Epithelial cell of proximal tubule (primary cell): ENCODE measurements at regions not wholly inside any gene's neighbourhood (a gene's known extent, or its start where the extent isn't known, plus 50 kb on each side); places are given as distances from the start of the nearest gene placed in this dataset.

ENCODE experiments used
- DNase-seq: peaks from one replicate; pipeline ENCODE4 v3.0.0-alpha.2; 2011; ENCODE audit warnings: low read depth
- H3K4me3 ChIP-seq: 2 replicates; pipeline ENCODE4 v1.5.1; 2011; ENCODE audit warnings: low read depth, mild to moderate bottlenecking, low read length
- TF ChIP-seq, protein P1 (sequence below): conservative IDR thresholded peaks from 2 replicates; pipeline ENCODE4 v1.5.1; 2012; ENCODE audit warnings: low read depth, mild to moderate bottlenecking, low read length

DNA sequence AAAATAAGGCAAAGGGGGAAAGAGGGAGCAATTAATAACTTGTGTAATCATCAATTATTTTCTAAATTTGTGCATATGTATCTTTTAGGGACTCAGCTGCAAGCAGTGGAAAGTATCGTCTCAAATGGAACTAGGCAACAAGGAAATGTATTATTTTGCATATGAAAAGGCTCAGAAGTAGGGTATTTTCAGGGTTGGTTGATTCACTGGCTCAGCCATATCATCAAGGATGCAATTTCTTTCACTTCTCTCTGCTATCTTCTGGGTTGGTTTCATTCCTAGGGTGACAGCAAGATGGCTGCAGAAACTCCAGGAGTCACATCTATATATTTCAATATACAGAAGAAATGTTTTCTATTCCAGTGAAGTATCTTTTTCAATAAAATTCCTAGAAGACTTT, 509.8 kb downstream of the DMAC1 start:
- TF ChIP-seq, protein P1, sequence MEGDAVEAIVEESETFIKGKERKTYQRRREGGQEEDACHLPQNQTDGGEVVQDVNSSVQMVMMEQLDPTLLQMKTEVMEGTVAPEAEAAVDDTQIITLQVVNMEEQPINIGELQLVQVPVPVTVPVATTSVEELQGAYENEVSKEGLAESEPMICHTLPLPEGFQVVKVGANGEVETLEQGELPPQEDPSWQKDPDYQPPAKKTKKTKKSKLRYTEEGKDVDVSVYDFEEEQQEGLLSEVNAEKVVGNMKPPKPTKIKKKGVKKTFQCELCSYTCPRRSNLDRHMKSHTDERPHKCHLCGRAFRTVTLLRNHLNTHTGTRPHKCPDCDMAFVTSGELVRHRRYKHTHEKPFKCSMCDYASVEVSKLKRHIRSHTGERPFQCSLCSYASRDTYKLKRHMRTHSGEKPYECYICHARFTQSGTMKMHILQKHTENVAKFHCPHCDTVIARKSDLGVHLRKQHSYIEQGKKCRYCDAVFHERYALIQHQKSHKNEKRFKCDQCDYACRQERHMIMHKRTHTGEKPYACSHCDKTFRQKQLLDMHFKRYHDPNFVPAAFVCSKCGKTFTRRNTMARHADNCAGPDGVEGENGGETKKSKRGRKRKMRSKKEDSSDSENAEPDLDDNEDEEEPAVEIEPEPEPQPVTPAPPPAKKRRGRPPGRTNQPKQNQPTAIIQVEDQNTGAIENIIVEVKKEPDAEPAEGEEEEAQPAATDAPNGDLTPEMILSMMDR = no peak
- no peak for DNase-seq
- no peak overlapping the region for H3K4me3 ChIP-seq

DNA sequence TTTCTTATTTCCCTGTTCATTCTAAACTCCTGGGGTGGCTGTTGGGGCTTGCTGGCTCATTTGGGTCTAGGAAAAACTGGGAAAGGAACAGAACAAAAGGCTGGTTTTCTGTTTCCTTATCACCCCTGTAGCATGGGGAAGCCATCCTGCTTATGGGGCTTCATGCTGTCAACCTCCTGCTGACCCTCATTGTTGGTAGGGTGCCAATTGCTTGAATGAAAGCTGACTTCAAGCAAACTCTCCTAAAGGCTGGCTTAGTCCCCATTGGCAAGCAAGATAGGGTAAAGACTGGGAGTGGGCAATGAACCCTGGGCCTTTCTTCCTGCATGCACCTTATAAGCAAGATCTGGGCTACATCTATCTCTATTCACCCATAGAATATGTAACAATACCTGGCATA, 511.6 kb downstream of the DMAC1 start:
- TF ChIP-seq, protein P1 = no peak
- DNase-seq = no peak
- no peak overlapping the region for H3K4me3 ChIP-seq

DNA sequence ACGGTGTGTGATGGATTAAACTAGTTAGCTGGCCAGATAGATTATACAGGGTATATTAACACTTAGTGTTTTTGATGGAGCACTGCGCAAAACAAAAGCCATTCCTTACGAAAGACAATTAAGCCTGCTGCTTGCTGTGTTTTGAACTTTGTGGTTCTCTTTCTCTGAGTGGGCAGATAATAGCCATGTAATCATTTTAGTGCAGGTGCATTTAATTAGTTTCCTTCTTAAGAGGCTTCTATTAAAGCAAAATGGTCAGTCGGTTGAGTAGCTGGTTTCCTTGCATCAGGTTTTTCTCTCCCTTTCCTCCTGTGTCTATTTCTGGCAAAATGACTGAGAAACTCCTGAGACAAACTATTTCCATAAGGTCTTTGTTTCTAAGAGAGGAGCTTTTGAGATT, 512.5 kb downstream of the DMAC1 start:
- TF ChIP-seq, protein P1 = no peak
- no peak for DNase-seq
- no peak overlapping the region for H3K4me3 ChIP-seq

DNA sequence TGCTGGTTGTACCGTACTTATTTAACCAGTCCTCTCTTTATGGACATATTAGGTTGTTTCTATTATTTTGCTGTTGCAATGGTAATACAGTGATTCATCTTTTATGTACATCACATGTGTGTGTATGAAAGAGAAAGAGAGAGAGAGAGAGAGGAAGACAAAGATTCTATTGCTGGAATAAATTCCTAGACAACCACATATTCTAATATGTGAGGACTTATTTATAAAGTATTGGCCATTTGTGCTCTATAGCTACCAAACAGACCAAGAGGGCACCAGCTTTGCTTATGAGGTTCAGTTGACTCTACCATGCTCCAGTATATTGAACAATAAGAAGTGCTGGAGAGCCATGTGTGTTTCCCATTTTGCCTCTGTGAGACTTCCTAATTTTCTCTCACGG, 513.5 kb downstream of the DMAC1 start:
- no peak overlapping the region for H3K4me3 ChIP-seq
- TF ChIP-seq, protein P1 = no peak
- DNase-seq = no peak

DNA sequence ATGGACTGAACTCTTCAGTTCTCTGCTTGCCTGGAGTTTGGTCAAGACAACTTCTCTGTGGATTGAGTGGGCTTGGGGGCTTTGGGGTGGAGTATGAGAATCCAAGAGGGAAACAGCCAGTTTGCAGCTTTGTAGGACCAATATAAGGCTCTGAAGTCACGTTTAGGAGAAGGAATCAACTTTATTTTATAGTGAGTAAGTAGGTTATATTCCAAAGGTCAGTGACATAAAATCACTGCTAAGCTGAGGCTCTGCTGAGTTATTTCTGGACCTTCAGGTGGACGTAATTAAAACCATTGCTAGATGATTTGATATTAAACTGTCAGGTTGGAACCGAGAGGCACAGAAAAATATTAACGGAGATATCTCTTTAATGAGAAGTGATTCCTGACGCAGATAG, 514.4 kb downstream of the DMAC1 start:
- H3K4me3 ChIP-seq = no peak overlapping the region
- DNase-seq = no peak
- TF ChIP-seq, protein P1 = no peak

DNA sequence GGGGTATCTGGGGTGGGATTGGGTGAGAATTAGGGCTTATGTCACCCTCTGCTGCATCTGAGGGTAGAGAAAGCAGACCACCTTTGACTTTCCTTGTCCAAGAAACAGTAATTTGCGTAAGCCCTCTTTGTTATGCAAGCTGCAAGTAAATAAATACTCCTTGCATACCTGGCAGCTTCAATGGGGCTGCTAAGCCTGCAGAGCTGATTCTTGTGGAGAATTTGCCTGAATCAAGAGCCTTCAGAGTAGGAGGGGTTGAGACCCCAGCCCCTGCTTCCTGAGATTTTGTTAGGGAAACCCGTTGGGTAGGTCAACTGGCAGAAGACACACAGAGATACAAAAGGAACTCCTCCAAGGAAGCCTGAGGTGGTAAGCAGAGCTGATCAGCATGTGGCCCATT, 515.1 kb downstream of the DMAC1 start:
- DNase-seq = no peak
- TF ChIP-seq, protein P1 = no peak
- H3K4me3 ChIP-seq = no peak overlapping the region

DNA sequence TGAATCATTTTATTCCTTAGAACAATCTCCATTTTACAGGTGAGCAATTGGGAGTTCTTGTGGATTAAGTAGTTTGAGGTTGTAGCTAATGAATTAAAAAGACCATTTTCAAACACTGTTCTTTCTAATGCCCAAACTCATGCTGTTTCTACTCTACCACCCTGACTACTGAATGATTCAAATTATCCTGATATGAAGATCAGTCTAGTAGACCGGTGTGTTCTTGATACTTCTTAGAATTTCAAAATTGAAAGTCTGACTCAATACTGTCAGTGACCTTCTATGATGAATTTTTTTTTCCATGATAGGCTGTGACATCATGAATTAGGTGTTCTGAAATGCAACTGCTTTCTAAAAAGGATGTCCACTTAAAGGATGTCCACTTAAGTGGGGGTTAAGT, 515.5 kb downstream of the DMAC1 start:
- H3K4me3 ChIP-seq = no peak overlapping the region
- TF ChIP-seq, protein P1 = no peak
- no peak for DNase-seq
